ENCODE measurements at regions not wholly inside any gene's neighbourhood (a gene's known extent, or its start where the extent isn't known, plus 50 kb on each side); places are given as distances from the start of the nearest gene placed in this dataset.

GRCh38 chr3:159114582-159114981, 312.7 kb downstream of the MFSD1 start:
- Histone ChIP-seq H3K36me3 (replicated peaks in 1 of 2) (no peaks in the 10 kb centered on the region), H3K27ac (no peak overlapping the region), H3K4me1 (replicated peaks in 1 of 2) (no peaks in the 10 kb centered on the region), H3K4me3 (no peak overlapping the region), H3K27me3 (no peaks in the 10 kb centered on the region), H3K9me3 (replicated peaks in 1 of 3) (no peaks in the 10 kb centered on the region)
- no peak for DNase-seq
- intact Hi-C loops (cut with DNase I), result no loop called here
- 53 to 64% (median 62%) methylated on average over 5 to 6 of the region's 6 CpGs for WGBS, 4 donors
- no peak for TF ChIP-seq CTCF (IDR thresholded peaks at IDR 0.05)
- TF ChIP-seq POLR2A (IDR thresholded peaks at IDR 0.05), result no peak

- no peaks in the 10 kb centered on the region for H3K9me3 ChIP-seq (replicated peaks in 1 of 3)
- 78 to 91% (median 83%) methylated on average over 1 of the region's 1 CpG for WGBS, 4 donors
- intact Hi-C loops (cut with DNase I), result loop anchor here in 1 of 2 donors (10.0 kb wide), 1 partner anchor 131 kb away; no protein-coding TSS in a partner anchor
Measured at GRCh38 chr3:159123877-159124276, 322.0 kb downstream of the MFSD1 start.

GRCh38 chr3:159126261-159127020, 324.6 kb downstream of the MFSD1 start:
- Histone ChIP-seq H3K36me3 (replicated peaks in 1 of 2) (no peaks in the 10 kb centered on the region), H3K9me3 (replicated peaks in 1 of 3) (no peaks in the 10 kb centered on the region), H3K27me3 (no peaks in the 10 kb centered on the region), H3K4me3 (no peak overlapping the region), H3K4me1 (replicated peaks in 1 of 2) (peaks cover 0 to 8% of the 10 kb centered on the region in 2 donors), H3K27ac (no peak overlapping the region)
- intact Hi-C loops (cut with DNase I), result loop anchor here in 1 of 2 donors (10.0 kb wide), 1 partner anchor 128 kb away; no protein-coding TSS in a partner anchor
- 57 to 62% (median 60%) methylated on average over 5 of the region's 5 CpGs for WGBS, 4 donors
- DNase-seq, result no peak
- TF ChIP-seq POLR2A (IDR thresholded peaks at IDR 0.05) (no peak), CTCF (IDR thresholded peaks at IDR 0.05) (no peak)

More at GRCh38 chr3:159123877-159124276, 322.0 kb downstream of the MFSD1 start:
- no peaks in the 10 kb centered on the region for H3K27me3 ChIP-seq
- TF ChIP-seq POLR2A (IDR thresholded peaks at IDR 0.05) (no peak), CTCF (IDR thresholded peaks at IDR 0.05) (no peak)
- no peak overlapping the region for H3K4me3 ChIP-seq
- no peak for DNase-seq
- H3K27ac ChIP-seq, result no peak overlapping the region
- H3K4me1 ChIP-seq (replicated peaks in 1 of 2), result peaks cover 0 to under 1% of the 10 kb centered on the region in 2 donors
- H3K36me3 ChIP-seq (replicated peaks in 1 of 2), result no peaks in the 10 kb centered on the region

GRCh38 chr3:159127021-159127392, 325.2 kb downstream of the MFSD1 start:
- no peak for TF ChIP-seq POLR2A (IDR thresholded peaks at IDR 0.05)
- TF ChIP-seq CTCF (IDR thresholded peaks at IDR 0.05), result no peak
- no peaks in the 10 kb centered on the region for H3K9me3 ChIP-seq (replicated peaks in 1 of 3)
- no peaks in the 10 kb centered on the region for H3K27me3 ChIP-seq
- no peak overlapping the region for H3K4me3 ChIP-seq
- H3K27ac ChIP-seq, result no peak overlapping the region
- H3K4me1 ChIP-seq (replicated peaks in 1 of 2), result peaks cover 0 to 8% of the 10 kb centered on the region in 2 donors
- no peaks in the 10 kb centered on the region for H3K36me3 ChIP-seq (replicated peaks in 1 of 2)
- no peak for DNase-seq
- intact Hi-C loops (cut with DNase I), result loop anchor here in 1 of 2 donors (10.0 kb wide), 1 partner anchor 128 kb away; no protein-coding TSS in a partner anchor

Data from adrenal gland (tissue), 9 donors.